GM21390 (cell line): ENCODE measurements at regions not wholly inside any gene's neighbourhood (a gene's known extent, or its start where the extent isn't known, plus 50 kb on each side); places are given as distances from the start of the nearest gene placed in this dataset.

Experiments
- ATAC-seq: cut with Tn5 transposase; IDR thresholded peaks from one replicate; pipeline ENCODE4 v1.9.1; 2021; ENCODE audit not compliant: unreplicated experiment

GRCh38 chr2:200171731-200172482 lies 134.6 kb upstream of the SPATS2L start:
- no peak for ATAC-seq

GRCh38 chr2:200172521-200172920 lies 134.0 kb upstream of the SPATS2L start:
- no peak for ATAC-seq

GRCh38 chr2:200172944-200173581 lies 133.4 kb upstream of the SPATS2L start:
- ATAC-seq, result no peak

GRCh38 chr2:200173691-200174090 lies 132.8 kb upstream of the SPATS2L start:
- ATAC-seq, result no peak

- ATAC-seq, result no peak
Measured at GRCh38 chr2:200174433-200175216, 131.9 kb upstream of the SPATS2L start.

GRCh38 chr2:200177971-200178911 lies 128.3 kb upstream of the SPATS2L start:
- no peak for ATAC-seq

GRCh38 chr2:200179151-200179550 lies 127.3 kb upstream of the SPATS2L start:
- ATAC-seq, result no peak

- no peak for ATAC-seq
Measured at GRCh38 chr2:200180943-200181342, 125.5 kb upstream of the SPATS2L start.

GRCh38 chr2:200181755-200182154 lies 124.7 kb upstream of the SPATS2L start:
- ATAC-seq, result no peak

- no peak for ATAC-seq
Measured at GRCh38 chr2:200184748-200185627, 121.5 kb upstream of the SPATS2L start.

GRCh38 chr2:200185628-200186000 lies 120.9 kb upstream of the SPATS2L start:
- no peak for ATAC-seq

GRCh38 chr2:200186002-200186401 lies 120.5 kb upstream of the SPATS2L start:
- no peak for ATAC-seq

GRCh38 chr2:200188876-200189275 lies 117.6 kb upstream of the SPATS2L start:
- ATAC-seq, result no peak

- ATAC-seq, result no peak
Measured at GRCh38 chr2:200189964-200190363, 116.5 kb upstream of the SPATS2L start.

- no peak for ATAC-seq
Measured at GRCh38 chr2:200193331-200193730, 113.2 kb upstream of the SPATS2L start.

- ATAC-seq, result no peak
Measured at GRCh38 chr2:200193791-200194190, 112.7 kb upstream of the SPATS2L start.

- no peak for ATAC-seq
Measured at GRCh38 chr2:200194746-200195145, 111.7 kb upstream of the SPATS2L start.

GRCh38 chr2:200199005-200199404 lies 107.5 kb upstream of the SPATS2L start:
- no peak for ATAC-seq

GRCh38 chr2:200199576-200200263 lies 106.8 kb upstream of the SPATS2L start:
- ATAC-seq, result no peak
